ENCODE measurements at regions not wholly inside any gene's neighbourhood (a gene's known extent, or its start where the extent isn't known, plus 50 kb on each side); places are given as distances from the start of the nearest gene placed in this dataset.

DNA sequence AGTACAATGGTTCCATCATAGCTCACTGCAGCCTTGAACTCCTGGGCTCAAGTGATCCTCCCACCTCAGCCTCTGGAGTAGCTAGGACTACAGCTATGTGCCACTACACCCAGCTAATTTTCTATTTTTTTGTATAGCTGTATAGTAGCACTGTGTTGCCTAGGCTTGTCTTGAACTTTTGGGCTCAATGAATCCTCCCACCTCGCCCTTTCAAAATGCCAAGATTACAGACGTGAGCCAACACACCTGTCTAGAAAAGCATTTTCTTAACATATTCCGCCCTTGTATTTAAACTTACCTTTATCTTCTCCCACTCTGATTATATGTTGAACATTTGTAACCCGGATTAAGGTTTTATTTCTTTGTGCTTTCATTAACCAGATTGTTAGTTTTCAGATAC, 750.7 kb upstream of the GCFC2 start:
- no peaks in the 10 kb centered on the region for H3K9me3 ChIP-seq (ENCODE audit: control insufficient read depth, insufficient read depth, low read depth, low read length)
- POLR2A ChIA-PET = no interaction called here
- CTCF ChIA-PET = no interaction called here
- no peaks in the 10 kb centered on the region for H3K36me3 ChIP-seq (ENCODE audit: control insufficient read depth, insufficient read depth, low read length)
- ATAC-seq (no peak), DNase-seq (ENCODE audit: low read depth, low spot score) (no peak)
- intact Hi-C loops (cut with micrococcal nuclease; ENCODE audit: unreplicated experiment) = no loop called here
- no peak overlapping the region for H3K4me3 ChIP-seq (ENCODE audit: low read depth in 2 of 2, low read length in 2 of 2)
- H3K27ac ChIP-seq (ENCODE audit: low read length) = no peak overlapping the region
- in situ Hi-C loops (cut with HindIII; ENCODE audit: low pct_unique_long_range_greater_than_20kb, low sequenced_read_pairs) = no loop called here
- TF ChIP-seq SIN3A (IDR thresholded peaks at IDR 0.05; ENCODE audit: borderline replicate concordance, insufficient read depth, low read depth, low read length) (no peak), POLR2AphosphoS5 (IDR thresholded peaks at IDR 0.05; ENCODE audit: low read depth, low read length) (no peak), TCF7L2 (IDR thresholded peaks at IDR 0.05; ENCODE audit: low read depth, low read length) (no peak)
- TF ChIP-seq, protein P1, sequence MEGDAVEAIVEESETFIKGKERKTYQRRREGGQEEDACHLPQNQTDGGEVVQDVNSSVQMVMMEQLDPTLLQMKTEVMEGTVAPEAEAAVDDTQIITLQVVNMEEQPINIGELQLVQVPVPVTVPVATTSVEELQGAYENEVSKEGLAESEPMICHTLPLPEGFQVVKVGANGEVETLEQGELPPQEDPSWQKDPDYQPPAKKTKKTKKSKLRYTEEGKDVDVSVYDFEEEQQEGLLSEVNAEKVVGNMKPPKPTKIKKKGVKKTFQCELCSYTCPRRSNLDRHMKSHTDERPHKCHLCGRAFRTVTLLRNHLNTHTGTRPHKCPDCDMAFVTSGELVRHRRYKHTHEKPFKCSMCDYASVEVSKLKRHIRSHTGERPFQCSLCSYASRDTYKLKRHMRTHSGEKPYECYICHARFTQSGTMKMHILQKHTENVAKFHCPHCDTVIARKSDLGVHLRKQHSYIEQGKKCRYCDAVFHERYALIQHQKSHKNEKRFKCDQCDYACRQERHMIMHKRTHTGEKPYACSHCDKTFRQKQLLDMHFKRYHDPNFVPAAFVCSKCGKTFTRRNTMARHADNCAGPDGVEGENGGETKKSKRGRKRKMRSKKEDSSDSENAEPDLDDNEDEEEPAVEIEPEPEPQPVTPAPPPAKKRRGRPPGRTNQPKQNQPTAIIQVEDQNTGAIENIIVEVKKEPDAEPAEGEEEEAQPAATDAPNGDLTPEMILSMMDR (IDR thresholded peaks at IDR 0.05) = no peak
- TF ChIP-seq, protein P2, sequence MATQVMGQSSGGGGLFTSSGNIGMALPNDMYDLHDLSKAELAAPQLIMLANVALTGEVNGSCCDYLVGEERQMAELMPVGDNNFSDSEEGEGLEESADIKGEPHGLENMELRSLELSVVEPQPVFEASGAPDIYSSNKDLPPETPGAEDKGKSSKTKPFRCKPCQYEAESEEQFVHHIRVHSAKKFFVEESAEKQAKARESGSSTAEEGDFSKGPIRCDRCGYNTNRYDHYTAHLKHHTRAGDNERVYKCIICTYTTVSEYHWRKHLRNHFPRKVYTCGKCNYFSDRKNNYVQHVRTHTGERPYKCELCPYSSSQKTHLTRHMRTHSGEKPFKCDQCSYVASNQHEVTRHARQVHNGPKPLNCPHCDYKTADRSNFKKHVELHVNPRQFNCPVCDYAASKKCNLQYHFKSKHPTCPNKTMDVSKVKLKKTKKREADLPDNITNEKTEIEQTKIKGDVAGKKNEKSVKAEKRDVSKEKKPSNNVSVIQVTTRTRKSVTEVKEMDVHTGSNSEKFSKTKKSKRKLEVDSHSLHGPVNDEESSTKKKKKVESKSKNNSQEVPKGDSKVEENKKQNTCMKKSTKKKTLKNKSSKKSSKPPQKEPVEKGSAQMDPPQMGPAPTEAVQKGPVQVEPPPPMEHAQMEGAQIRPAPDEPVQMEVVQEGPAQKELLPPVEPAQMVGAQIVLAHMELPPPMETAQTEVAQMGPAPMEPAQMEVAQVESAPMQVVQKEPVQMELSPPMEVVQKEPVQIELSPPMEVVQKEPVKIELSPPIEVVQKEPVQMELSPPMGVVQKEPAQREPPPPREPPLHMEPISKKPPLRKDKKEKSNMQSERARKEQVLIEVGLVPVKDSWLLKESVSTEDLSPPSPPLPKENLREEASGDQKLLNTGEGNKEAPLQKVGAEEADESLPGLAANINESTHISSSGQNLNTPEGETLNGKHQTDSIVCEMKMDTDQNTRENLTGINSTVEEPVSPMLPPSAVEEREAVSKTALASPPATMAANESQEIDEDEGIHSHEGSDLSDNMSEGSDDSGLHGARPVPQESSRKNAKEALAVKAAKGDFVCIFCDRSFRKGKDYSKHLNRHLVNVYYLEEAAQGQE (IDR thresholded peaks at IDR 0.05; ENCODE audit: insufficient read depth in 1 of 2, low read depth in 2 of 2, low read length in 1 of 2) = no peak
- H3K27me3 ChIP-seq (ENCODE audit: control insufficient read depth, insufficient read depth, low read length) = no peaks in the 10 kb centered on the region
- H3K4me1 ChIP-seq (ENCODE audit: control insufficient read depth, insufficient read depth, low read length) = no peaks in the 10 kb centered on the region
- BruUV-seq (replicated peaks) = no TSS peak

DNA sequence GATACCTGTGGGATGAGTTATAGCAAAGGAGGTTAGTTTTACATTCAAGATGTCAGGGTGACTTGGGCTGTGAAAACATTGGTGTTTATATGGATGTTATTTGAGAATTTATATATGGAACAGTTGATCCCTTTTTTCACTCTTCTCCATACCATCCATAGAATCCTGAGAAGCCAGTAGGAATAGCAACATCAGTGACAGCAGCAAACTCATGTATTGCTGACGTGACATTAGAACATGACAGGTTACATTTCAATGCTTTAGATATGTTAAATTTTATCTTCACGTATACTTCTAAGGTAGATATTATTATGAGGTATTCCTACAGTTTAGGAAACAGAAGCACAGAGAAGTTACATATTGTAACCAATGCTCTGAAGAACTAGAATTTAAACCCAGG, 745.2 kb upstream of the GCFC2 start:
- no peaks in the 10 kb centered on the region for H3K9me3 ChIP-seq (ENCODE audit: control insufficient read depth, insufficient read depth, low read depth, low read length)
- H3K4me1 ChIP-seq (ENCODE audit: control insufficient read depth, insufficient read depth, low read length) = no peaks in the 10 kb centered on the region
- ChIA-PET POLR2A (no interaction called here), CTCF (interaction anchor here (0.5 kb wide), 1 partner anchor 377 kb away, joined by 12 read pairs; no protein-coding TSS in a partner anchor)
- no peak for DNase-seq (ENCODE audit: low read depth, low spot score)
- in situ Hi-C loops (cut with HindIII; ENCODE audit: low pct_unique_long_range_greater_than_20kb, low sequenced_read_pairs) = no loop called here
- no TSS peak for BruUV-seq (replicated peaks)
- H3K36me3 ChIP-seq (ENCODE audit: control insufficient read depth, insufficient read depth, low read length) = no peaks in the 10 kb centered on the region
- no peak overlapping the region for H3K27ac ChIP-seq (ENCODE audit: low read length)
- no peak for ATAC-seq
- H3K4me3 ChIP-seq (ENCODE audit: low read depth in 2 of 2, low read length in 2 of 2) = no peak overlapping the region
- intact Hi-C loops (cut with micrococcal nuclease; ENCODE audit: unreplicated experiment) = no loop called here
- H3K27me3 ChIP-seq (ENCODE audit: control insufficient read depth, insufficient read depth, low read length) = no peaks in the 10 kb centered on the region
- no peak for TF ChIP-seq POLR2AphosphoS5 (IDR thresholded peaks at IDR 0.05; ENCODE audit: low read depth, low read length)
- TF ChIP-seq, protein P1 (IDR thresholded peaks at IDR 0.05) = no peak

DNA sequence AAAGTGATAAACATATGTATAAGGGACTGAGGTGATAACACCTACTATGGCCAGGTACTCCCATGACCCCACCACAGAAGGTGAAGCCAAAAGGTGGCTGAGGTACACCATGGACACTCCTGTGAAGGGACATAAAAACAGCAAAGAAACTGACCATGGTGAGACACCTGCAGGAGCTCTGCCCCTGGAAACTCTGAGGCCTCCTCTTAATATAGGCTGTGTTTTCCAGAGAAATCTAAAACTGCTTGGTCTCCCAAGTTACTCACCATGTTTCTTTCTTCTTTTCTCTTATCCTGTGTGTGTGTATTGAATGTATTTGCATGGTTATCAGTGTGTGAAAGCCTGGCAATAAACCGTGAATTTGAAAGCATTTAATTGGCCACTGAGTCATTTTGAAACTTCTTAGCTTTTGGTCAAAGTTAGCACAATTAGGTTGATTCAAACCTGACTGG, 739.3 kb upstream of the GCFC2 start:
- Histone ChIP-seq H3K36me3 (ENCODE audit: control insufficient read depth, insufficient read depth, low read length) (no peaks in the 10 kb centered on the region), H3K27ac (ENCODE audit: low read length) (no peak overlapping the region), H3K4me3 (ENCODE audit: low read depth in 2 of 2, low read length in 2 of 2) (no peak overlapping the region), H3K27me3 (ENCODE audit: control insufficient read depth, insufficient read depth, low read length) (no peaks in the 10 kb centered on the region), H3K9me3 (ENCODE audit: control insufficient read depth, insufficient read depth, low read depth, low read length) (no peaks in the 10 kb centered on the region), H3K4me1 (ENCODE audit: control insufficient read depth, insufficient read depth, low read length) (no peaks in the 10 kb centered on the region)
- intact Hi-C loops (cut with micrococcal nuclease; ENCODE audit: unreplicated experiment) = no loop called here
- TF ChIP-seq, protein P1 (IDR thresholded peaks at IDR 0.05) = no peak
- TF ChIP-seq SIN3A (IDR thresholded peaks at IDR 0.05; ENCODE audit: borderline replicate concordance, insufficient read depth, low read depth, low read length) (no peak), TCF7L2 (IDR thresholded peaks at IDR 0.05; ENCODE audit: low read depth, low read length) (no peak), POLR2AphosphoS5 (IDR thresholded peaks at IDR 0.05; ENCODE audit: low read depth, low read length) (no peak)
- TF ChIP-seq, protein P2 (IDR thresholded peaks at IDR 0.05; ENCODE audit: insufficient read depth in 1 of 2, low read depth in 2 of 2, low read length in 1 of 2) = no peak
- no TSS peak for BruUV-seq (replicated peaks)
- in situ Hi-C loops (cut with HindIII; ENCODE audit: low pct_unique_long_range_greater_than_20kb, low sequenced_read_pairs) = no loop called here
- ATAC-seq (no peak), DNase-seq (ENCODE audit: low read depth, low spot score) (no peak)
- ChIA-PET POLR2A (no interaction called here), CTCF (no interaction called here)

Data from Panc1 (cell line).